ENCODE measurements at regions not wholly inside any gene's neighbourhood (a gene's known extent, or its start where the extent isn't known, plus 50 kb on each side); places are given as distances from the start of the nearest gene placed in this dataset.

DNA sequence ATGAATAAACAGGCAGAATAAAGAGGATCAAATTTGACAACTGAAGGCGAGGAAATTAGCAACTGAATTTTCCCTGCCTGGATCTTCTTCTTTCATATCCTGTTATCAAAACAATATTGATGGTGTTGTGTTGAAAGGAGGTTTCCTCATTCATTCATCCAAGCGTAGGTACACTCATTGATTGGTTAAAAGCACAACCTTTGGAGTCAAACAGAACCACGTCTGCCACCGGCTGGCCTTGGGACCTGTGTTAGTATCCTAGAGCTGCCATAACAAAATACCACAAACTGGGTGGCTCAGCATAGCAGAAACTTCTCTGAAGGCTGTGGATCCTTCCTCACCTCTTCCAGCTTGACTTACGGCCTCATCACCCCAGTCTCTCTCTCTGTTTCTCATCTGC, 268.6 kb upstream of the PWP1 start:
- no peaks in the 10 kb centered on the region for H3K27me3 ChIP-seq (ENCODE audit: insufficient read depth, poor library complexity, severe bottlenecking)
- no peak for DNase-seq (ENCODE audit: low read depth in 1 of 2, low spot score in 1 of 2)
- no peak overlapping the region for H3K27ac ChIP-seq (replicated peaks)
- H3K4me3 ChIP-seq (replicated peaks; ENCODE audit: insufficient read depth, low read length), result no peak overlapping the region
- TF ChIP-seq SPI1 (IDR thresholded peaks at IDR 0.05; ENCODE audit: borderline replicate concordance, low read depth) (no peak), GABPA (IDR thresholded peaks at IDR 0.05; ENCODE audit: low read depth) (no peak), POLR2AphosphoS5 (IDR thresholded peaks at IDR 0.05; ENCODE audit: low read depth) (no peak)
- TF ChIP-seq, protein P1, sequence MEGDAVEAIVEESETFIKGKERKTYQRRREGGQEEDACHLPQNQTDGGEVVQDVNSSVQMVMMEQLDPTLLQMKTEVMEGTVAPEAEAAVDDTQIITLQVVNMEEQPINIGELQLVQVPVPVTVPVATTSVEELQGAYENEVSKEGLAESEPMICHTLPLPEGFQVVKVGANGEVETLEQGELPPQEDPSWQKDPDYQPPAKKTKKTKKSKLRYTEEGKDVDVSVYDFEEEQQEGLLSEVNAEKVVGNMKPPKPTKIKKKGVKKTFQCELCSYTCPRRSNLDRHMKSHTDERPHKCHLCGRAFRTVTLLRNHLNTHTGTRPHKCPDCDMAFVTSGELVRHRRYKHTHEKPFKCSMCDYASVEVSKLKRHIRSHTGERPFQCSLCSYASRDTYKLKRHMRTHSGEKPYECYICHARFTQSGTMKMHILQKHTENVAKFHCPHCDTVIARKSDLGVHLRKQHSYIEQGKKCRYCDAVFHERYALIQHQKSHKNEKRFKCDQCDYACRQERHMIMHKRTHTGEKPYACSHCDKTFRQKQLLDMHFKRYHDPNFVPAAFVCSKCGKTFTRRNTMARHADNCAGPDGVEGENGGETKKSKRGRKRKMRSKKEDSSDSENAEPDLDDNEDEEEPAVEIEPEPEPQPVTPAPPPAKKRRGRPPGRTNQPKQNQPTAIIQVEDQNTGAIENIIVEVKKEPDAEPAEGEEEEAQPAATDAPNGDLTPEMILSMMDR (IDR thresholded peaks at IDR 0.05; ENCODE audit: insufficient read depth, low read length), result no peak
- TF ChIP-seq, protein P2, sequence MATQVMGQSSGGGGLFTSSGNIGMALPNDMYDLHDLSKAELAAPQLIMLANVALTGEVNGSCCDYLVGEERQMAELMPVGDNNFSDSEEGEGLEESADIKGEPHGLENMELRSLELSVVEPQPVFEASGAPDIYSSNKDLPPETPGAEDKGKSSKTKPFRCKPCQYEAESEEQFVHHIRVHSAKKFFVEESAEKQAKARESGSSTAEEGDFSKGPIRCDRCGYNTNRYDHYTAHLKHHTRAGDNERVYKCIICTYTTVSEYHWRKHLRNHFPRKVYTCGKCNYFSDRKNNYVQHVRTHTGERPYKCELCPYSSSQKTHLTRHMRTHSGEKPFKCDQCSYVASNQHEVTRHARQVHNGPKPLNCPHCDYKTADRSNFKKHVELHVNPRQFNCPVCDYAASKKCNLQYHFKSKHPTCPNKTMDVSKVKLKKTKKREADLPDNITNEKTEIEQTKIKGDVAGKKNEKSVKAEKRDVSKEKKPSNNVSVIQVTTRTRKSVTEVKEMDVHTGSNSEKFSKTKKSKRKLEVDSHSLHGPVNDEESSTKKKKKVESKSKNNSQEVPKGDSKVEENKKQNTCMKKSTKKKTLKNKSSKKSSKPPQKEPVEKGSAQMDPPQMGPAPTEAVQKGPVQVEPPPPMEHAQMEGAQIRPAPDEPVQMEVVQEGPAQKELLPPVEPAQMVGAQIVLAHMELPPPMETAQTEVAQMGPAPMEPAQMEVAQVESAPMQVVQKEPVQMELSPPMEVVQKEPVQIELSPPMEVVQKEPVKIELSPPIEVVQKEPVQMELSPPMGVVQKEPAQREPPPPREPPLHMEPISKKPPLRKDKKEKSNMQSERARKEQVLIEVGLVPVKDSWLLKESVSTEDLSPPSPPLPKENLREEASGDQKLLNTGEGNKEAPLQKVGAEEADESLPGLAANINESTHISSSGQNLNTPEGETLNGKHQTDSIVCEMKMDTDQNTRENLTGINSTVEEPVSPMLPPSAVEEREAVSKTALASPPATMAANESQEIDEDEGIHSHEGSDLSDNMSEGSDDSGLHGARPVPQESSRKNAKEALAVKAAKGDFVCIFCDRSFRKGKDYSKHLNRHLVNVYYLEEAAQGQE (IDR thresholded peaks at IDR 0.05; ENCODE audit: insufficient replicate concordance, low read depth), result no peak

DNA sequence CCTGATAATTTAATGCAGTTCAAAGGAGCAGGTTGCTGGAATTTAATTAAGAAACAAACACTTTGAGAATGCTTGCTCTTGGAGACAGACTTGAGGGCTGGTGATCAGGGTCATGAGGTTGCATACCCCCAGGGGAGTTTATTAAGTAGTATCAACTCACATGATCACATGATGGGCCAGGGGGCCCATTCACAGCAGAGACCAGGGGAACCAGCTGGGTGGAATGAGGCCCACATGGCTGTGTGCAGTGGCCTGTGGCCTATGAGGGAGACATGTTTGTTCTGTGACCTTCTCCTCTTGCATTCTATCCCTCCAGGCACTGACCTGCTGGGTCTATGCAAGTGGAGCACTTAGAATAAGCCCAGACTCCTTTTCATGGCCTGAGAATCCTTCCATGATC, 266.6 kb upstream of the PWP1 start:
- H3K27me3 ChIP-seq (ENCODE audit: insufficient read depth, poor library complexity, severe bottlenecking), result no peaks in the 10 kb centered on the region
- H3K27ac ChIP-seq (replicated peaks), result no peak overlapping the region
- DNase-seq (ENCODE audit: low read depth in 1 of 2, low spot score in 1 of 2), result no peak
- no peak overlapping the region for H3K4me3 ChIP-seq (replicated peaks; ENCODE audit: insufficient read depth, low read length)
- TF ChIP-seq GABPA (IDR thresholded peaks at IDR 0.05; ENCODE audit: low read depth), result no peak
- no peak for TF ChIP-seq SPI1 (IDR thresholded peaks at IDR 0.05; ENCODE audit: borderline replicate concordance, low read depth)
- TF ChIP-seq, protein P1 (IDR thresholded peaks at IDR 0.05; ENCODE audit: insufficient read depth, low read length), result no peak
- TF ChIP-seq, protein P2 (IDR thresholded peaks at IDR 0.05; ENCODE audit: insufficient replicate concordance, low read depth), result no peak
- no peak for TF ChIP-seq POLR2AphosphoS5 (IDR thresholded peaks at IDR 0.05; ENCODE audit: low read depth)

DNA sequence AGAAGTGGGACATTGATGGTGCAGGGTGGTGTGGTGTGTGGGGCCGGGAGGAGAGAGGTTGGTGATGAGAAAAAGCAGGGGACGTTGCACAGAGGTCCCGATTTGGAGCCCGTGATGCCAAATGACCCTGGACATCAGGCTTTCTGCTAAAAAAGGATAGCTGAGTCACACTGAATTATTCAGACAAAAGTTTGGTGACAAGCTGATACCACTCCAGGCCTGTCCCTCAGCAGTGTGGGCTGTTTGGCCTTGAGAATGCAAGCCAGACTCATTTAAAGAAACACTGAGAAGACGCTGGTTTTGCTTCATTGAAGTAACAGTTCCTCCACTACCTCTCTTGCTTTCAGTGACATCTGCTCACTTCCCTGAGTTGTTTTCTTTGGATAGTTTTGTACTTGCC, 262.1 kb upstream of the PWP1 start:
- Histone ChIP-seq H3K27me3 (ENCODE audit: insufficient read depth, poor library complexity, severe bottlenecking) (no peaks in the 10 kb centered on the region), H3K27ac (replicated peaks) (no peak overlapping the region), H3K4me3 (replicated peaks; ENCODE audit: insufficient read depth, low read length) (no peak overlapping the region)
- TF ChIP-seq GABPA (IDR thresholded peaks at IDR 0.05; ENCODE audit: low read depth) (no peak), SPI1 (IDR thresholded peaks at IDR 0.05; ENCODE audit: borderline replicate concordance, low read depth) (no peak), POLR2AphosphoS5 (IDR thresholded peaks at IDR 0.05; ENCODE audit: low read depth) (no peak)
- TF ChIP-seq, protein P1 (IDR thresholded peaks at IDR 0.05; ENCODE audit: insufficient read depth, low read length), result no peak
- TF ChIP-seq, protein P2 (IDR thresholded peaks at IDR 0.05; ENCODE audit: insufficient replicate concordance, low read depth), result no peak
- no peak for DNase-seq (ENCODE audit: low read depth in 1 of 2, low spot score in 1 of 2)

All from HL-60 (cell line).